IMR-90 (cell line): ENCODE measurements at regions not wholly inside any gene's neighbourhood (a gene's known extent, or its start where the extent isn't known, plus 50 kb on each side); places are given as distances from the start of the nearest gene placed in this dataset.

Experiments
- ATAC-seq: fragments of 200-7000 bp; cut with Tn5 transposase; 2 replicates; pipeline ENCODE4 v1.9.1; 2020; ENCODE audit warnings: low read depth, mild to moderate bottlenecking, moderate library complexity
- BruUV-seq: library from RNA; stranded (reverse); fragments of 400-500 nt; replicated peaks from 2 replicates; lab custom pipeline; 2021; lab: Mats Ljungman, UMichigan
- CTCF ChIA-PET: fragments of 300-600 bp; formaldehyde crosslinking; extraction: SDS; loops from one replicate; lab custom pipeline; 2021; ENCODE audit warnings: antibody characterized with exemption; lab: Yijun Ruan, JAX
- POLR2A ChIA-PET: fragments of 300-600 bp; sonication (Branson Sonifier 250); formaldehyde crosslinking; loops from one replicate; lab custom pipeline; 2022; ENCODE audit warnings: antibody characterized with exemption; ENCODE audit not compliant: unreplicated experiment; lab: Charles Lee
- DNase-seq: peaks from one replicate; pipeline ENCODE4 v3.0.0; 2013
- H2AFZ ChIP-seq: replicated peaks from 2 replicates; pipeline ENCODE3; 2013; ENCODE audit warnings: low read length, mild to moderate bottlenecking; ENCODE audit not compliant: poor library complexity
- H2AK5ac ChIP-seq: 2 replicates; pipeline ENCODE4 v1.6.1; 2013; ENCODE audit warnings: low read depth, low read length, inconsistent platforms
- H2AK9ac ChIP-seq: replicated peaks from 2 replicates; pipeline ENCODE3; 2013; ENCODE audit warnings: mild to moderate bottlenecking, low read depth, low read length, moderate library complexity; ENCODE audit not compliant: poor library complexity
- H2BK120ac ChIP-seq: 2 replicates; pipeline ENCODE4 v1.6.1; 2013; ENCODE audit warnings: low read depth, low read length, inconsistent platforms
- H2BK15ac ChIP-seq: 3 replicates; pipeline ENCODE4 v1.6.1; 2013; ENCODE audit warnings: low read depth, low read length, inconsistent platforms
- H2BK20ac ChIP-seq: 2 replicates; pipeline ENCODE4 v1.6.1; 2013; ENCODE audit warnings: low read depth, mild to moderate bottlenecking, inconsistent platforms, low read length, moderate library complexity
- H2BK5ac ChIP-seq: 2 replicates; pipeline ENCODE4 v1.6.1; 2013; ENCODE audit warnings: mild to moderate bottlenecking, low read depth, low read length, inconsistent platforms; ENCODE audit not compliant: poor library complexity, severe bottlenecking
- H3K14ac ChIP-seq: replicated peaks from 2 replicates; pipeline ENCODE4 v1.6.1; 2013; ENCODE audit warnings: low read depth, low read length, inconsistent platforms
- H3K18ac ChIP-seq: 2 replicates; pipeline ENCODE4 v1.6.1; 2013; ENCODE audit warnings: low read depth, low read length, control low read depth
- H3K23ac ChIP-seq: 2 replicates; pipeline ENCODE4 v1.6.1; 2013; ENCODE audit warnings: low read depth, low read length, inconsistent platforms
- H3K27ac ChIP-seq: 2 replicates; pipeline ENCODE4 v1.5.1; 2013; ENCODE audit warnings: mild to moderate bottlenecking, control low read depth, low read length; ENCODE audit not compliant: insufficient read depth
- H3K27me3 ChIP-seq: 2 replicates; pipeline ENCODE4 v1.6.1; 2013; ENCODE audit warnings: low read length; ENCODE audit not compliant: control insufficient read depth, insufficient read depth
- H3K36me3 ChIP-seq: 2 replicates; pipeline ENCODE4 v1.6.1; 2013; ENCODE audit warnings: low read length, mixed read lengths; ENCODE audit not compliant: control insufficient read depth, insufficient read depth
- H3K4ac ChIP-seq: 2 replicates; pipeline ENCODE4 v1.6.1; 2013; ENCODE audit warnings: low read depth, low read length, inconsistent platforms
- H3K4me1 ChIP-seq: 2 replicates; pipeline ENCODE4 v1.6.1; 2013; ENCODE audit warnings: low read length, mixed read lengths; ENCODE audit not compliant: control insufficient read depth, insufficient read depth
- H3K4me2 ChIP-seq: 2 replicates; pipeline ENCODE4 v1.6.1; 2013; ENCODE audit warnings: low read depth, mild to moderate bottlenecking, control low read depth, low read length, moderate library complexity
- H3K4me3 ChIP-seq: 2 replicates; pipeline ENCODE4 v1.5.1; 2013; ENCODE audit warnings: low read depth, mild to moderate bottlenecking, control low read depth, low read length, moderate library complexity; ENCODE audit not compliant: insufficient read depth
- H3K56ac ChIP-seq: 2 replicates; pipeline ENCODE4 v1.6.1; 2013; ENCODE audit warnings: low read length, inconsistent platforms; ENCODE audit not compliant: insufficient read depth; ENCODE audit errors: extremely low read depth
- H3K79me1 ChIP-seq, 2 experiments: 2 replicates each; pipeline ENCODE4 v1.6.1; 2013; ENCODE audit warnings: low read length in 2 of 2, inconsistent platforms in 1 of 2, low read depth in 1 of 2
- H3K9ac ChIP-seq: 2 replicates; pipeline ENCODE4 v1.6.1; 2013; ENCODE audit warnings: low read depth, low read length, control low read depth
- H3K9me1 ChIP-seq: 2 replicates; pipeline ENCODE4 v1.6.1; 2013; ENCODE audit warnings: low read length, inconsistent platforms; ENCODE audit not compliant: insufficient read depth
- H3K9me3 ChIP-seq: 2 replicates; pipeline ENCODE4 v1.6.1; 2013; ENCODE audit warnings: low read length; ENCODE audit not compliant: control insufficient read depth, insufficient read depth
- H4K20me1 ChIP-seq: 2 replicates; pipeline ENCODE4 v1.6.1; 2013; ENCODE audit warnings: low read length, inconsistent platforms; ENCODE audit not compliant: insufficient read depth
- H4K5ac ChIP-seq: 2 replicates; pipeline ENCODE4 v1.6.1; 2013; ENCODE audit warnings: mild to moderate bottlenecking, low read depth, low read length, control low read depth
- H4K8ac ChIP-seq, 2 experiments: 2 replicates each; pipeline ENCODE4 v1.6.1; 2013; ENCODE audit warnings: low read depth in 2 of 2, low read length in 2 of 2, control low read depth in 1 of 2, inconsistent platforms in 1 of 2
- H4K91ac ChIP-seq: 2 replicates; pipeline ENCODE4 v1.6.1; 2013; ENCODE audit warnings: low read depth, low read length, inconsistent platforms; ENCODE audit not compliant: insufficient read depth
- RAD21 ChIP-seq: IDR thresholded peaks from 2 replicates; pipeline ENCODE4 v1.6.1; 2012; ENCODE audit warnings: low read length, improper control_type of control experiment
- RCOR1 ChIP-seq: IDR thresholded peaks from 2 replicates; pipeline ENCODE4 v1.6.1; 2012; ENCODE audit warnings: mild to moderate bottlenecking, low read length, improper control_type of control experiment; ENCODE audit not compliant: insufficient replicate concordance
- WGBS, 2 experiments: methylation state at CpG; one replicate each; pipeline versions ENCODE4 v1.1.5 to v1.1.7; 2013; ENCODE audit warnings: missing lambda C conversion rate in 2 of 2; ENCODE audit not compliant: insufficient read length in 1 of 2; ENCODE audit errors: extremely low coverage in 2 of 2; 5-methylcytosine and 5-hydroxymethylcytosine counted together
- dilution Hi-C: fragments of 300-500 bp; cut with HindIII; formaldehyde crosslinking; loops from one replicate; pipeline ENCODE4 v1.14.3; 2018; ENCODE audit warnings: low sequenced_read_pairs; ENCODE audit not compliant: unreplicated experiment
- in situ Hi-C: fragments of 300-500 bp; cut with MboI; formaldehyde crosslinking; loops from 3 replicates; pipeline ENCODE4 v1.14.3; 2019; ENCODE audit warnings: low sequenced_read_pairs, inconsistent platforms, mixed read lengths
- intact Hi-C: fragments of 100-400 bp; cut with micrococcal nuclease; formaldehyde crosslinking; loops from 2 replicates; pipeline ENCODE4 v1.10.0; 2022

- no peak overlapping the region for H4K5ac ChIP-seq
- no peak overlapping the region for H2AK5ac ChIP-seq
- no peak overlapping the region for H2BK15ac ChIP-seq
- CTCF ChIA-PET, result no interaction called here
- no peak for TF ChIP-seq RCOR1
- TF ChIP-seq RAD21, result no peak
- H2BK20ac ChIP-seq, result no peak overlapping the region
- H3K27me3 ChIP-seq, result no peaks in the 10 kb centered on the region
- no peak overlapping the region for H2BK5ac ChIP-seq
- ATAC-seq (no peak), DNase-seq (no peak)
- no peaks in the 10 kb centered on the region for H3K9me3 ChIP-seq
- H3K18ac ChIP-seq, result no peak overlapping the region
- no peak overlapping the region for H4K91ac ChIP-seq
- H3K27ac ChIP-seq, result no peak overlapping the region
- H3K4me2 ChIP-seq, result no peak overlapping the region
- peaks cover 3% of the 10 kb centered on the region; the same call in 1 of the 2 replicates for H3K9me1 ChIP-seq
- dilution Hi-C loops, result no loop called here
- no peak overlapping the region for H3K4me3 ChIP-seq
- in situ Hi-C loops, result no loop called here
- H2AFZ ChIP-seq, result no peak overlapping the region
- POLR2A ChIA-PET, result no interaction called here
- H4K20me1 ChIP-seq, result no peaks in the 10 kb centered on the region; the same call in 1 of the 2 replicates
- intact Hi-C loops, result no loop called here
- H3K4ac ChIP-seq, result no peak overlapping the region
- no peaks in the 10 kb centered on the region for H3K36me3 ChIP-seq
- no peak overlapping the region for H3K14ac ChIP-seq
- no peak overlapping the region for H2BK120ac ChIP-seq
- no peak overlapping the region for H4K8ac ChIP-seq
- H2AK9ac ChIP-seq, result no peak overlapping the region
- H3K56ac ChIP-seq, result no peak overlapping the region
- H3K9ac ChIP-seq, result no peak overlapping the region
- BruUV-seq, result no TSS peak
- peaks cover 7 to 11% of the 10 kb centered on the region in 2 experiments; a peak in 3 of 4 replicates for H3K79me1 ChIP-seq
- H3K4me1 ChIP-seq, result peaks cover 6% of the 10 kb centered on the region
- WGBS, 2 experiments, result 92% methylated on average over 2 of the region's 3 CpGs; no CpG with 5 or more reads in 1 of the 2 experiments
- H3K23ac ChIP-seq, result no peak overlapping the region
Observed at GRCh38 chr1:184912392-184912791, 61.9 kb downstream of the NIBAN1 start.
